RWPE2 (cell line): ENCODE measurements at regions not wholly inside any gene's neighbourhood (a gene's known extent, or its start where the extent isn't known, plus 50 kb on each side); places are given as distances from the start of the nearest gene placed in this dataset.
"Not testable (repeated sequence)": the region's sequence is repeated elsewhere in the genome, so short reads cannot be mapped to it uniquely, and the experiment has no call there.

Source experiments
- ATAC-seq: fragments of 200-7000 bp; cut with Tn5 transposase; 3 replicates; pipeline ENCODE4 v1.9.1; 2021; ENCODE audit warnings: low read depth
- DNase-seq: peaks from one replicate; pipeline ENCODE4 v3.0.0-alpha.2; 2020; ENCODE audit warnings: low spot score
- H3K27ac ChIP-seq: fragments of 450-650 bp; 2 replicates; pipeline ENCODE4 v1.5.1; 2017; ENCODE audit warnings: mild to moderate bottlenecking; ENCODE audit not compliant: poor library complexity, severe bottlenecking
- H3K27me3 ChIP-seq: fragments of 250-450 bp; sonication (Bioruptor Pico); 2 replicates; pipeline ENCODE4 v1.5.1; 2021; ENCODE audit warnings: mild to moderate bottlenecking, moderate library complexity; ENCODE audit not compliant: insufficient read depth, poor library complexity, severe bottlenecking
- H3K36me3 ChIP-seq: fragments of 250-450 bp; sonication (Bioruptor Pico); 2 replicates; pipeline ENCODE4 v1.5.1; 2020; ENCODE audit warnings: low read depth, mild to moderate bottlenecking, moderate library complexity
- H3K4me1 ChIP-seq: fragments of 250-450 bp; sonication (Bioruptor Pico); 2 replicates; pipeline ENCODE4 v1.5.1; 2021; ENCODE audit warnings: mild to moderate bottlenecking, moderate library complexity; ENCODE audit not compliant: insufficient read depth, poor library complexity, severe bottlenecking
- H3K4me3 ChIP-seq: fragments of 250-450 bp; sonication (Bioruptor Pico); 2 replicates; pipeline ENCODE4 v1.5.1; 2021; ENCODE audit warnings: mild to moderate bottlenecking, moderate library complexity; ENCODE audit not compliant: severe bottlenecking
- H3K9me3 ChIP-seq: fragments of 250-450 bp; sonication (Bioruptor Pico); 2 replicates; pipeline ENCODE4 v1.5.1; 2021; ENCODE audit warnings: mild to moderate bottlenecking, moderate library complexity; ENCODE audit not compliant: severe bottlenecking
- TF ChIP-seq, protein P1 (sequence below): fragments of 450-650 bp; IDR thresholded peaks from one replicate; pipeline ENCODE4 v1.5.1; 2017; ENCODE audit warnings: mild to moderate bottlenecking, moderate library complexity; ENCODE audit not compliant: poor library complexity, severe bottlenecking

DNA sequence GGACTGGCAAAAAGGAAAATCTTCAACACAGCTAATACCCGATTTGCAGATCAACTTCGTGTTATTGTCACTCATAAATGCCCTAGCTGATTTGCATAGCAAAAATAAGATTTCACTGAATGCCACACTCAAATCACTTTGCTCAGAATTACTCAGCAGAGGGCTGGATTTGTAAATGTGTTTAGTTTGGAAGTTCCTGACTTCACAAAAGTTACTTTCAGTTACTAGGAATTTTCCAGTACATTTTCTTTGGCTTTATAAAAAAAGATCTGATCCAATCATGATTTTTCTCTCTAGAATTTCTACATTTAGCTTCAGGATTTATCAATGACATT lies 433.3 kb upstream of the ID2 start:
- Histone ChIP-seq H3K4me1 (no peaks in the 10 kb centered on the region), H3K4me3 (no peak overlapping the region), H3K27ac (no peak overlapping the region), H3K9me3 (no peaks in the 10 kb centered on the region), H3K27me3 (no peaks in the 10 kb centered on the region), H3K36me3 (no peaks in the 10 kb centered on the region)
- ATAC-seq (no peak), DNase-seq (no peak)
- TF ChIP-seq, protein P1, sequence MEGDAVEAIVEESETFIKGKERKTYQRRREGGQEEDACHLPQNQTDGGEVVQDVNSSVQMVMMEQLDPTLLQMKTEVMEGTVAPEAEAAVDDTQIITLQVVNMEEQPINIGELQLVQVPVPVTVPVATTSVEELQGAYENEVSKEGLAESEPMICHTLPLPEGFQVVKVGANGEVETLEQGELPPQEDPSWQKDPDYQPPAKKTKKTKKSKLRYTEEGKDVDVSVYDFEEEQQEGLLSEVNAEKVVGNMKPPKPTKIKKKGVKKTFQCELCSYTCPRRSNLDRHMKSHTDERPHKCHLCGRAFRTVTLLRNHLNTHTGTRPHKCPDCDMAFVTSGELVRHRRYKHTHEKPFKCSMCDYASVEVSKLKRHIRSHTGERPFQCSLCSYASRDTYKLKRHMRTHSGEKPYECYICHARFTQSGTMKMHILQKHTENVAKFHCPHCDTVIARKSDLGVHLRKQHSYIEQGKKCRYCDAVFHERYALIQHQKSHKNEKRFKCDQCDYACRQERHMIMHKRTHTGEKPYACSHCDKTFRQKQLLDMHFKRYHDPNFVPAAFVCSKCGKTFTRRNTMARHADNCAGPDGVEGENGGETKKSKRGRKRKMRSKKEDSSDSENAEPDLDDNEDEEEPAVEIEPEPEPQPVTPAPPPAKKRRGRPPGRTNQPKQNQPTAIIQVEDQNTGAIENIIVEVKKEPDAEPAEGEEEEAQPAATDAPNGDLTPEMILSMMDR, result no peak

DNA sequence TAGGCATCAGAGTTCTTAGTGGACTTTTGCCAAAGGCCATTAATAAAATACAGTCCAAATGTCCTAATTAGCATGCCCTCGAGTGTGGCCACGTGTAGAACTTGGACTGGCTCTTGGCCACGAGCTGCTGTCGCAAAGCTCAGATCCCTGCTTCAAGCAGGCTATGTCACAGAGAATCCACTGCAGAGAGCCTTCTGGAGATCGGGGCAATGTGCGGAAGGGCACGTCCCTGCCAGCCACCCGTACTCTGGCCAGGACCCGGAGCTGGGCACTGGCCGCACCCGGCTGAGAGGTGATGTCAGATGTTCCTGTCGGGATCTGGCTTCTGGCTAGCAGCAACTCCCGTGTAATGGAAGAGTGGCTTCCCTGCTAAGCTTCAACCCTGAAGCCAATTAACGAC lies 432.7 kb upstream of the ID2 start:
- Histone ChIP-seq H3K36me3 (no peaks in the 10 kb centered on the region), H3K27ac (no peak overlapping the region), H3K27me3 (no peaks in the 10 kb centered on the region), H3K4me1 (no peaks in the 10 kb centered on the region), H3K9me3 (no peaks in the 10 kb centered on the region), H3K4me3 (no peak overlapping the region)
- ATAC-seq (no peak), DNase-seq (no peak)
- TF ChIP-seq, protein P1, result no peak

DNA sequence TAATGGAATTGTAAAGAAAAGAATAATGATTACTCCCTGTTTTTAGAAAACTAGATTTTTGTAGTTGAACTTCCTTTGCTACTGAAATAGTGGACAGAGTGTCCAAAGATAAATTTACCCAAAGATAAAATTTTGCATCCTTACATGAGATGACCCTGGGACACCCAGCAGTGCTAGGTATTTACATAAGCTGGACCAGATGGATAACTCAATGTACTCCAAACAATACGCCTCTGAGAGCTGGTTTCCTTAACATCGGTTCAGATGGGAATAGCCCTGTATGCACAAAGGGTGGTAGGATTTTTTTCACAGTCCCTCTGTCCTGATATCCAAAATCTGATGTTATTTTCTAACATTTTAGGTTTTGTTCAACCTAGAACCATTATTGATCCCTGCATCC lies 432.1 kb upstream of the ID2 start:
- DNase-seq (no peak), ATAC-seq (no peak)

DNA sequence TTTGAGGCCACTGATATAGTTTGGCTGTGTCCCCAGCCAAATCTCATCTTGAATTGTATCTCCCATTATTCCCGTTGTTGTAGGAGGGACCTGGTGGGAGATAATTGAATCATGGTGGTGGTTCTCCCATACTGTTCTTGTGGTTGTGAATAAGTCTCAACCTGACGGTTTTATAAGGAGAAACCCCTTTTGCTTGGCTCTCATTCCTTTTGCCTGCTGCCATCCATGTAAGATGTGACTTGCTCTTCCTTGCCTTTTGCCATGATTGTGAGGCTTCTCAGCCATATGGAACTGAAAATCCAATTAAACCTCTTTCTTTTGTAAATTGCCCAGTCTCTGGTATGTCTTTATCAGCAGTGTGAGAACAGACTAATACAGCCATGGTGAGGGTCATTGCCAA lies 431.6 kb upstream of the ID2 start:
- H3K4me3 ChIP-seq, H3K9me3 ChIP-seq: not testable (repeated sequence)

More for the DNA sequence above, 432.1 kb upstream of the ID2 start:
- H3K27ac ChIP-seq, result no peak overlapping the region
- H3K9me3 ChIP-seq, result no peaks in the 10 kb centered on the region
- H3K36me3 ChIP-seq, result no peaks in the 10 kb centered on the region
- TF ChIP-seq, protein P1, result no peak
- no peak overlapping the region for H3K4me3 ChIP-seq
- H3K27me3 ChIP-seq, result no peaks in the 10 kb centered on the region
- H3K4me1 ChIP-seq, result no peaks in the 10 kb centered on the region

DNA sequence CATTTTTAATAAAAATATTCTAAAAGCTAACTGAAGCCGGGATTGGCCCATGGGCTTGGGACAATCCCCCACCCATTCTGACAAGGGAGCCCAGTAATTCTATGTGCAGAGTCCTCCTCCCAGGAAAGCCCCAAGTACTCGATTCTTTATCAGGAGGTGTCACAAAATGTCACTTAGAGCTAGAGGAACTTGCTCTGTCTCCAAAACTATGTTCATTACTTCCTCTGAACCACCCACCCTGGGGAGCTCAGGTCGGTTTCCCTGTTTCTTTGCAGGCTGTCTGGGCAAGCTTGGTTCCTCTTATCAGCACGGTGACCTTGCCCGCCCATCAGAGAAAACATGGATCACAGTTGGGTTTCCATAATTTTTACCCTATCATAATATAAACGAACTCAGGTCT lies 430.6 kb upstream of the ID2 start:
- Histone ChIP-seq H3K4me1 (no peaks in the 10 kb centered on the region), H3K36me3 (no peaks in the 10 kb centered on the region), H3K9me3 (no peaks in the 10 kb centered on the region), H3K27me3 (no peaks in the 10 kb centered on the region), H3K27ac (no peak overlapping the region), H3K4me3 (no peak overlapping the region)
- no peak for ATAC-seq
- DNase-seq, result no peak
- TF ChIP-seq, protein P1, result no peak

More for the DNA sequence above, 431.6 kb upstream of the ID2 start:
- ATAC-seq, H3K36me3 ChIP-seq, H3K27me3 ChIP-seq, DNase-seq, H3K27ac ChIP-seq, H3K4me1 ChIP-seq: not testable (repeated sequence)
